SK-N-SH treated with all-trans-retinoic acid at 6 μM for 48 hours (cell line): ENCODE measurements at regions not wholly inside any gene's neighbourhood (a gene's known extent, or its start where the extent isn't known, plus 50 kb on each side); places are given as distances from the start of the nearest gene placed in this dataset.

Experiments used
- ARNTL ChIP-seq: fragments of 450-650 bp; formaldehyde crosslinking; IDR thresholded peaks from 2 replicates; pipeline ENCODE4 v1.5.0; 2020; ENCODE audit warnings: low read depth, mild to moderate bottlenecking, moderate library complexity, borderline replicate concordance
- BACH2 ChIP-seq: fragments of 250-450 bp; sonication (Bioruptor Pico); IDR thresholded peaks from 2 replicates; pipeline ENCODE4 v1.9.0; 2021; ENCODE audit warnings: mild to moderate bottlenecking, borderline replicate concordance
- ISL1 ChIP-seq: fragments of 250-450 bp; sonication (Bioruptor Pico); IDR thresholded peaks from 2 replicates; pipeline ENCODE4 v2.1.2; 2022; ENCODE audit warnings: mild to moderate bottlenecking, moderate library complexity
- OSR1 ChIP-seq: fragments of 250-450 bp; sonication (Bioruptor Pico); IDR thresholded peaks from 2 replicates; pipeline ENCODE4 v1.8.0; 2022; ENCODE audit warnings: moderate library complexity, mild to moderate bottlenecking, inconsistent platforms
- PATZ1 ChIP-seq: fragments of 250-450 bp; sonication (Bioruptor Pico); IDR thresholded peaks from 2 replicates; pipeline ENCODE4 v1.8.0; 2020; ENCODE audit warnings: mild to moderate bottlenecking, moderate library complexity, borderline replicate concordance
- RARB ChIP-seq: fragments of 250-450 bp; sonication (Bioruptor Pico); IDR thresholded peaks from 2 replicates; pipeline ENCODE4 v1.8.0; 2021; ENCODE audit warnings: mild to moderate bottlenecking, moderate library complexity
- SNAI2 ChIP-seq: fragments of 250-450 bp; sonication (Bioruptor Pico); IDR thresholded peaks from 2 replicates; pipeline ENCODE4 v1.5.0; 2020; ENCODE audit warnings: mild to moderate bottlenecking, moderate library complexity
- TCF4 ChIP-seq: fragments of 250-450 bp; sonication (Bioruptor Pico); IDR thresholded peaks from 2 replicates; pipeline ENCODE4 v1.8.0; 2021; ENCODE audit warnings: mild to moderate bottlenecking, moderate library complexity, borderline replicate concordance
- TOX ChIP-seq: fragments of 250-450 bp; sonication (Bioruptor Pico); IDR thresholded peaks from 2 replicates; pipeline ENCODE4 v1.8.0; 2021; ENCODE audit warnings: mild to moderate bottlenecking, moderate library complexity, borderline replicate concordance
- ZC3H10 ChIP-seq: fragments of 250-450 bp; sonication (Bioruptor Pico); IDR thresholded peaks from 2 replicates; pipeline ENCODE4 v1.5.1; 2021; ENCODE audit warnings: mild to moderate bottlenecking, moderate library complexity
- ZFP3 ChIP-seq: fragments of 250-450 bp; sonication (Bioruptor Pico); IDR thresholded peaks from 2 replicates; pipeline ENCODE4 v1.5.0; 2020; ENCODE audit warnings: mild to moderate bottlenecking, moderate library complexity
- ZFP30 ChIP-seq: fragments of 450-650 bp; formaldehyde crosslinking; IDR thresholded peaks from 2 replicates; pipeline ENCODE4 v1.5.0; 2022; ENCODE audit warnings: mild to moderate bottlenecking, moderate library complexity
- TF ChIP-seq, protein P1 (sequence below): fragments of 250-450 bp; sonication (Bioruptor Pico); IDR thresholded peaks from 2 replicates; pipeline ENCODE4 v1.5.1; 2020; ENCODE audit warnings: low read depth, mild to moderate bottlenecking, moderate library complexity

DNA sequence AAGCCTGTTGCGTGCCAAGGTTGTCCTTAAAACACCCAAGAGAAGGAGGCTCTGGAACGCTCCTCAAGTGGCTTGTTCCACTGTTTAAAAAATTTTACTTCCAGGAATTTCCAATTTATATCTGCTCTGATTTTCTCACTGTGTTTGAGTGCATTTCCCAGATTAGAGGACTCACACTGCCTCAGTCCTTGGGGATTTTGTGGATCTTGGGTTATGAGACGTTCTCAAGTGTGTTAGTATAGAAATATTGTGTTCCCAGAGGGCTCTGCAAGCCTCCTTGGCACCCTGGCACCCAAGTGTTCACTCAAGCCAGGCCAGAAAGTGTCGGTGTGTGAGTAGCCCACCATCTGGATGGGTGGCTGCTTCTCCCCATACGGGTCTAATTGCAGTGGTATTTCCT, 192.2 kb downstream of the SNX10 start:
- TF ChIP-seq TOX, result no peak
- TF ChIP-seq ZFP3 (CRISPR knock-in tag), result no peak
- no peak for TF ChIP-seq BACH2 (CRISPR knock-in tag)
- no peak for TF ChIP-seq PATZ1 (CRISPR knock-in tag)
- no peak for TF ChIP-seq ISL1
- no peak for TF ChIP-seq TCF4 (CRISPR knock-in tag)
- TF ChIP-seq SNAI2 (CRISPR knock-in tag), result no peak
- TF ChIP-seq ZC3H10, result no peak
- no peak for TF ChIP-seq OSR1 (CRISPR knock-in tag)
- TF ChIP-seq ZFP30, result no peak
- TF ChIP-seq ARNTL, result no peak
- TF ChIP-seq, protein P1, sequence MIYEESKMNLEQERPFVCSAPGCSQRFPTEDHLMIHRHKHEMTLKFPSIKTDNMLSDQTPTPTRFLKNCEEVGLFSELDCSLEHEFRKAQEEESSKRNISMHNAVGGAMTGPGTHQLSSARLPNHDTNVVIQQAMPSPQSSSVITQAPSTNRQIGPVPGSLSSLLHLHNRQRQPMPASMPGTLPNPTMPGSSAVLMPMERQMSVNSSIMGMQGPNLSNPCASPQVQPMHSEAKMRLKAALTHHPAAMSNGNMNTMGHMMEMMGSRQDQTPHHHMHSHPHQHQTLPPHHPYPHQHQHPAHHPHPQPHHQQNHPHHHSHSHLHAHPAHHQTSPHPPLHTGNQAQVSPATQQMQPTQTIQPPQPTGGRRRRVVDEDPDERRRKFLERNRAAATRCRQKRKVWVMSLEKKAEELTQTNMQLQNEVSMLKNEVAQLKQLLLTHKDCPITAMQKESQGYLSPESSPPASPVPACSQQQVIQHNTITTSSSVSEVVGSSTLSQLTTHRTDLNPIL (CRISPR knock-in tag), result no peak
- no peak for TF ChIP-seq RARB (CRISPR knock-in tag)
